NAMALWA (cell line): ENCODE measurements at regions not wholly inside any gene's neighbourhood (a gene's known extent, or its start where the extent isn't known, plus 50 kb on each side); places are given as distances from the start of the nearest gene placed in this dataset.

Experiments used
- DNase-seq: peaks from one replicate; pipeline ENCODE4 v3.0.0-alpha.2; 2015; ENCODE audit warnings: low spot score

DNA sequence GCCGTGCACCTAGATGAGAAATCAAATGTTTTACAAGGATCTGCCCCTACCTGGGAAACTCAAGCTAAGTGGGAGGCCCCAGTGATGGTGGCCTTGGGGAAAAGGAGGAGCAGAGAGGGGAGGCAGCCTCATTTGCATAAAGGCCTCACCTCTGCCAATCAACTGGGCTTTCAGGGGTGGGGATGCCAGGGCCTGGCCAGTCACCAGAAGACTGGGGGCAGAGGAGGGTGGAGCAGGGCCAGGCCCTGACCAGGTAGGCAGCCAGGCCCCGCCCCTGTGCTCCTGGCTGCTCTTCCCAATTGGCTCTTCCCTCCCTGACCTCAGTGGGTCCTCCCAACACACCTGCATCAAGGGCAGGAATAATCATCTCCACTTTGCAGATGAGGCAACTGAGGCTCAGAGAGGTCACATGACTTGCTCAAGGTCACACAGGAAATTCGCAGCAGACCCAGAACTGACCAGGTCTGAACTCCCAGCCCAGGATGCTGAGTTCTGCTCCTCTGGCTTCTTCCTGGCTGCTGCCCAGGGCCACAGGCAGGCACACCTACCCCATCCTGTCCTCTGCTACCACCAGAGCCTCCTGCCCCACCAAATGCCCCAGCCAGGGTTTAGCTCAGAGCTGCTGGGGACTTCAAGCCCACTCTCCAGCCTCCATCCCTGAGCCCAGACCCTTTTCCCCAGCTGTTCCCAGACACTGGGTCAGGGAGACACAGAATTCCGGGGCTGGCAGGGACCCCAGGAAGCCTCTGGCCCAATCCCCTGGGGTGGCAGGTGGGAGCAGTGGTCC lies 677.9 kb downstream of the MATN1 start:
- no peak for DNase-seq

GRCh38 chr1:30044656-30045144 lies 678.7 kb downstream of the MATN1 start:
- DNase-seq, result no peak

GRCh38 chr1:30043731-30044408 lies 679.5 kb downstream of the MATN1 start:
- no peak for DNase-seq

GRCh38 chr1:30043256-30043655 lies 680.1 kb downstream of the MATN1 start:
- no peak for DNase-seq

- no peak for DNase-seq
Measured at GRCh38 chr1:30042438-30043147, 680.8 kb downstream of the MATN1 start.

- no peak for DNase-seq
Measured at GRCh38 chr1:30041741-30042437, 681.5 kb downstream of the MATN1 start.

GRCh38 chr1:30040081-30041019 lies 683.0 kb downstream of the MATN1 start:
- no peak for DNase-seq

DNA sequence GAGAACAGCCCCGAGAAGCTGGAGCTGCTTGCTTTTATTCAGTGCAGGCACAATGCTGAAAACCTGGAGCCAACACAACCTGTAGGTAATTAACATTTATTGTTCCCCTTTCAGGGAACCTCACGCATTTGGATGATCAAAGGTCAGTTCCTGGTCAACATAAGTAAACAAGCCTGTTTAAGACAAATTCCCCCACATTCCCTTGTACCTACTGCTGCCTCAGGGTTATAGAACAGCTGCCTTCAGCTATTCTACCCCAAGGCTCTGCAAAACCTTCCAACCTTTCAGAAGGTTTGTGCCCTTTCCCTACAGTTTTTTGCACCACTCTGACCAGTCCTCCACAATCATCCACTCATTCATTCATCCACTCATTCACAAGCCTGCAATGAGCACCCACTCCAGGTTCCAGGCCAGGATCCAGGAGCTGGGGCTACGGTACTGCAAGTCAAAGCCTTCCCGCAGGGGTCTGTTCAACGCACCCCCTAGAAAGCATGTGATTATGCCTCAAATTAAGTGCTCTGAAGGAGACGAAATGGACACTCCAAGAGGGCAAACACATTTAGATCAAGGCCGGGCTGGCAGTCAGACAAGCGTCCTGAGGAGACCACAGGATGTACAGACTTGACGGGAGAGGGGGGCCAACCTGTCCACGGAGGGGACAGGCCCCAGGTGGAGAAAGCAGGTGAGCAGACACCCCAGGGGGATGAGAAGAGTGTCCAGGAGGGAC lies 683.9 kb downstream of the MATN1 start:
- no peak for DNase-seq

GRCh38 chr1:30038134-30039025 lies 685.0 kb downstream of the MATN1 start:
- no peak for DNase-seq

DNA sequence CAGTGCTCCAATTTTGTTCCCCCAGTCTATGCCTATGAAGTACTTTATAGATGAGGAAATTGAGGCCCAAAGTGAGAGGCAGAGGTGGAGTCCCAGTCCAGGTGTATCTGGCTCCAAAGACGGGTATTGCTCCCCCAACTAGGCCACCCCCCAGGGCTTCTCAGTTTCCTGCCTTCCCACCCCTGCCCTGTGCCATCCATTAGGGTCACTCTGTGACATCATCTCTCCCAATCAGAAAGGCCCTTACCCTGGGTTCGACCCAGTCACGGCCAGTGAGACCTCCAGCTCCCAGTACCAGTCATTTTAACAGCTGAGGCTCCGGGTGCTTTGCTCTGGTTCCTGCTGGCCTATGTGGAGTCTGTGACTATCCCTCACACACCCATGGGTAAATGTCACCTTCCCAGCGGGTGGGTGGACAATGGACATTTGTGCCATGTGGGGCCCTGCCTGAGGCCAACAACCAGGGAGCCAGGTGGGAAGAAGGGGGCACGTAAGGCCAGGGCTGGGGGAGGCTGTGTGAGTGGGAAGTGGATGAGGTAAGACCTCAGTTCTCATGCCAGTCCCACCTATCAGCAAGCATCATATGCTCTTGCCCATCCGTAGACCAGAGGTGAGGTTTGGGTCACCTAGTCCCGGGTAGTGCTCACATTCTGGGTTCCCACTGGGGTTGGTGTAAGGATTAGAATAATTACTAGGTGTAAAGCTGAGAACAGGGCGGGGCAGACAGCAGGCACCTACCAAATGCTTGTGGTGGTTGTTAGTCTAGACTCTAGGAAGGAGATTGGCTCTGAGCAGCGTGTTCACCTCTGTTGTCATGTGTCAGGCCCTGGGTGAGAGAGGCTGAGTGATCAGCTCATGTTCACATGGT lies 685.9 kb downstream of the MATN1 start:
- DNase-seq, result no peak

- DNase-seq, result no peak
Measured at GRCh38 chr1:30036666-30037065, 686.7 kb downstream of the MATN1 start.

GRCh38 chr1:30036229-30036547 lies 687.2 kb downstream of the MATN1 start:
- no peak for DNase-seq

DNA sequence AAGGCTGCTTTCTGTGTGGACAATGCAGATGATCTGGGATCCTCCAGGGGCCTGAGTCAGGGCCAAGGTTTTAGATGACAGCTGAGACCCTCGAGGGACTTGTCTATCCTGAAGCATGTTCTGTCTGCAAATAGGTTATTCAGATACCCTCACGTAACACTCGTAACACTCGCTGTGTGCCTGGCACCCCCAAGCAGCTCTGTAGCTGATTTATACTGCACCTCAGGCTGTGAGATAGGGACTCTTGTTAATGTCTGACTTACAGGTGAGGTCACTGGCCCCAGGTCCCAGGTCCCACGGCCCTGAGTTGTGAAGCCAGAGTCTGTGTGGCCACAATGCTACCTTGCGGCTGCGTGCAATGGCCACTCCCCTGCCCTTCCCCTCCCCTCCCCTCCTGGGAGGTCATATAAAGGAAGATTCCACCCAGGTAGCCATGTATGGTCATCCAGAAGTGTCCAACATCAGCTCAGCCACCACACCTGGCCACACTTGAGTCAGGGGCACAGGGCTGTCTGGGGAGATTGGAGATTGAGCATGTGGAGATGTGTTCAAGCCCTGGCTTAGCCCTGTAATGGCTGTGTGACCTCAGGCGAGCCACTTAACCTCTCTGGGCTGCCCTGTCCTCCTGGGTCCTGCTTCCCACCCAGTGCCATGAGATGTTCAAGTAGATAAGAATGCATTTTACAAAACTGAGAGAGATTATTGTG lies 687.7 kb downstream of the MATN1 start:
- no peak for DNase-seq

DNA sequence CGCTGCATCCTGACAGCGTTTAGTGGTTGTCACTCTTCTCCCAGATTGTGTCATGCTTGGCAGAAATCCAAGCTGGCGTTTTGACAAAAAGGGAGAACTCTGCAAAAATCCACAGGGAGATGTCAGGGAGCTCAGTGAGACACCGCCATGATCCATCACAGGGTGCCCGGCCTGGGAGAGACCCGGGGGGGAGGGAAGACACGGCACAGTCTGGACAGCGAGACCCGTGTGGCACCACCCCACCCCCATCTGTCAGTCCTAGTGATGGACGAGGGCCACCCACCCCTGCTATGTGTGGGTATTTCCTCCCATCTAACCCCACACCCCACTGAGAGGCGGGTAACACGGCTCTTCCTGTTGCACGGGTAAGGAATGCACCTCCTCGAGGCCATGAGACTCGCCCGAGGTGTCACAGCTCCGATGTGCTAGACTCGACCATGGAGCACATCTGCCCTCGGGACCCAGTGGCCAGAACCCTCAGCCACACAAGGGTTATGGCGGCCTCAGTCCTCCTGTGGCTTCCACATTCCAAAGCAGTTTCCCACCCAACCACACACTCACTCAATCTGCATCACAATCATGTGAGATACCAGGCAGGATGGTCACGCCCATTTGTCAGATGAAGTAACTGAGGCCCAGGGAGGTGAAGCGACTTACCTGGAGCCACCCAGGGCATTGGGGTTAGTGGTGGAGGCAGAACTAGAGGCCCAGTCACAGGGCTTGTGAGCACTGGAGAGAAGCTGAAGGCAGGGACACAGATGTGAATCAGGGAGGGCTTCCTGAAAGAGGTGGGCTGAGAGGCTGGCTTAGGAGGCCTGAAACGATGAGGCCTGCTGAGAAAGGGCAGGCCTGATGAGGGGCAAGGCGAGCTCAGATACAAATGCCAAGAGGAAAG lies 688.5 kb downstream of the MATN1 start:
- DNase-seq, result no peak

DNA sequence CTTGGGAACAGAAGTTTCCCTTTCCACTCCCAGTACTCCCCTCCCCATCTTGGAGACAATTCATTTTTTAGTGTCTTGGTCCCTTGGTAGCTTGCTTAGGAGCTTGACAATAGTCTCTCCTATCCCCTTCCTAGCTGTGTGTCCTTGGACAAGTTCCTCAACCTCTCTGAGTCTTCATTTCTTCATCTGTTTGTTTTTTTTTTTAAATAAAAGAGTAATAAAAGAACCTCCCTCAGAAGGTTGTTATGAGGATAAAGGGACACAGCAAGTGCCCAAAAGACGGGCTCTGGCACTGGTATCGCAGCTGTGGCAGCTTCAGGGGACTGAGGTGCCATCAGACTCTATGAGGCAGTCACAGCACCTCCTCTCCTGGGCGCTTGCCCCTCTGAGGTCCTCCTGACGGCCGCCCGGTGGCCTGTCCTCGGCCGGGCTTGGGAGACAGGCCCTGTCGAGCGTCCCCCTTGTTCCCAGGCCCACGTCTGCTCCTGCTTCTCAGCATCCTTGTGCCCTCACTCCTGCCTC lies 689.2 kb downstream of the MATN1 start:
- no peak for DNase-seq

- DNase-seq, result no peak
Measured at GRCh38 chr1:30033256-30034104, 689.9 kb downstream of the MATN1 start.
